K562 (cell line): ENCODE measurements at regions not wholly inside any gene's neighbourhood (a gene's known extent, or its start where the extent isn't known, plus 50 kb on each side); places are given as distances from the start of the nearest gene placed in this dataset.

Experiments
- ATAC-seq: fragments of 200-7000 bp; cut with Tn5 transposase; 3 replicates; pipeline ENCODE4 v1.9.1; 2020; ENCODE audit warnings: moderate library complexity
- BruUV-seq: library from RNA; stranded (reverse); fragments of 400-500 nt; replicated peaks from 2 replicates; lab custom pipeline; 2021; lab: Mats Ljungman, UMichigan
- CTCF ChIA-PET: fragments of 300-600 bp; formaldehyde crosslinking; extraction: SDS; loops from one replicate; lab custom pipeline; 2021; ENCODE audit warnings: low intra/inter-chr PET ratio; lab: Yijun Ruan, JAX
- POLR2A ChIA-PET: fragments of 300-600, 350-650 bp; sonication (Branson Sonifier 250); formaldehyde crosslinking; extraction: SDS; loops from one replicate; lab custom pipeline; 2021; ENCODE audit warnings: antibody characterized with exemption, inconsistent platforms; lab: Yijun Ruan, JAX
- DNase-seq, 4 experiments: peaks; one replicate each; pipeline versions ENCODE4 v3.0.0 to v3.0.0-alpha.2; 2011 to 2018; ENCODE audit warnings: low spot score in 3 of 4, mixed read lengths in 3 of 4; ENCODE audit errors: extremely low read depth in 1 of 4
- FAIRE-seq: peaks from 2 replicates; lab custom pipeline; 2011; peaks lifted over from hg19 to GRCh38; lab: Jason Lieb, UNC
- H2AFZ ChIP-seq: 2 replicates; pipeline ENCODE4 v1.6.0; 2011; ENCODE audit warnings: low read depth, low read length, control low read depth, inconsistent platforms
- H3K27ac ChIP-seq: fragments of 200-600 bp; 3 replicates; pipeline ENCODE4 v1.8.0; 2011; ENCODE audit warnings: low read depth, mild to moderate bottlenecking, control low read depth, inconsistent platforms, low read length, moderate library complexity, mixed read lengths; ENCODE audit errors: extremely low read depth
- H3K27me3 ChIP-seq, 2 experiments: fragments of 300-600 bp in 1 of 2; 2 replicates in 1 of 2; 3 replicates in 1 of 2; pipeline versions ENCODE4 v1.6.0 to v1.8.0; 2011; ENCODE audit warnings: inconsistent platforms in 2 of 2, low read length in 2 of 2, mild to moderate bottlenecking in 1 of 2, mixed read lengths in 1 of 2, moderate library complexity in 1 of 2; ENCODE audit not compliant: control insufficient read depth in 2 of 2, insufficient read depth in 2 of 2
- H3K36me3 ChIP-seq: fragments of 300-600 bp; 3 replicates; pipeline ENCODE4 v1.8.0; 2011; ENCODE audit warnings: mild to moderate bottlenecking, low read length, inconsistent platforms; ENCODE audit not compliant: control insufficient read depth, insufficient read depth
- H3K4me1 ChIP-seq, 2 experiments: fragments of 200-600 bp in 1 of 2; replicated peaks in 1 of 2; 2 replicates in 1 of 2; 3 replicates in 1 of 2; pipeline versions ENCODE4 v1.5.1 to v1.8.0; 2011; ENCODE audit warnings: inconsistent platforms in 2 of 2, low read length in 2 of 2, mild to moderate bottlenecking in 1 of 2, mixed read lengths in 1 of 2, moderate library complexity in 1 of 2; ENCODE audit not compliant: control insufficient read depth in 2 of 2, insufficient read depth in 2 of 2
- H3K4me2 ChIP-seq: 2 replicates; pipeline ENCODE4 v1.6.1; 2011; ENCODE audit warnings: low read length, control low read depth, inconsistent platforms, mixed read lengths; ENCODE audit not compliant: insufficient read depth
- H3K4me3 ChIP-seq: fragments of 200-600 bp; sonication (generic), shearing (Covaris generic); 2 replicates; pipeline ENCODE4 v1.5.1; 2016; ENCODE audit warnings: control low read depth, inconsistent platforms
- H3K79me2 ChIP-seq: fragments of 200-600 bp; 3 replicates; pipeline ENCODE4 v1.8.0; 2011; ENCODE audit warnings: low read length, inconsistent platforms; ENCODE audit not compliant: control insufficient read depth, insufficient read depth
- H3K9ac ChIP-seq, 2 experiments: 2 replicates each; pipeline versions ENCODE4 v1.6.0 to v1.6.1; 2011; ENCODE audit warnings: low read depth in 2 of 2, low read length in 2 of 2, control low read depth in 1 of 2, inconsistent platforms in 1 of 2, mild to moderate bottlenecking in 1 of 2, mixed read lengths in 1 of 2; ENCODE audit not compliant: insufficient read depth in 1 of 2
- H3K9me1 ChIP-seq: one replicate; pipeline ENCODE4 v1.6.0; 2011; ENCODE audit warnings: inconsistent platforms, mild to moderate bottlenecking, low read length, moderate library complexity; ENCODE audit not compliant: control insufficient read depth, insufficient read depth
- H3K9me3 ChIP-seq: replicated peaks from 2 replicates; pipeline ENCODE4 v1.5.1; 2011; ENCODE audit warnings: low read depth, low read length, inconsistent platforms; ENCODE audit not compliant: control insufficient read depth, insufficient read depth
- H4K20me1 ChIP-seq: replicated peaks from 2 replicates; pipeline ENCODE4 v1.6.1; 2011; ENCODE audit warnings: low read length, inconsistent platforms, mixed read lengths; ENCODE audit not compliant: control insufficient read depth, insufficient read depth
- EP300 ChIP-seq: IDR thresholded peaks from 2 replicates; pipeline ENCODE4 v1.6.1; 2012; ENCODE audit warnings: low read length, improper control_type of control experiment
- EP400 ChIP-seq: fragments of 450-650 bp; IDR thresholded peaks from 2 replicates; pipeline ENCODE4 v1.6.1; 2017; ENCODE audit warnings: antibody characterized with exemption, mild to moderate bottlenecking, moderate library complexity
- FOXA1 ChIP-seq: fragments of 450-650 bp; IDR thresholded peaks from 2 replicates; pipeline ENCODE4 v1.6.1; 2016; ENCODE audit warnings: mild to moderate bottlenecking, borderline replicate concordance
- FOXK2 ChIP-seq, 2 experiments: fragments of 450-650 bp; IDR thresholded peaks in 1 of 2; conservative IDR thresholded peaks in 1 of 2; 2 replicates each; pipeline ENCODE4 v1.6.1; 2016; ENCODE audit warnings: low read depth in 2 of 2, mild to moderate bottlenecking in 1 of 2
- GTF3C2 ChIP-seq: IDR thresholded peaks from 3 replicates; pipeline ENCODE4 v1.6.1; 2011; ENCODE audit warnings: borderline replicate concordance, mild to moderate bottlenecking, moderate library complexity; ENCODE audit not compliant: insufficient read length; ENCODE audit errors: extremely low read depth
- HBP1 ChIP-seq: fragments of 450-650 bp; formaldehyde crosslinking; IDR thresholded peaks from 2 replicates; pipeline ENCODE4 v1.4.0; 2022; ENCODE audit warnings: missing genetic modification characterization
- JUN ChIP-seq, 2 experiments: sonication (generic) in 1 of 2; formaldehyde crosslinking in 1 of 2; IDR thresholded peaks; 2 replicates each; pipeline versions ENCODE4 v1.6.1 to v1.8.0; 2012 to 2022; ENCODE audit warnings: borderline replicate concordance in 2 of 2, mild to moderate bottlenecking in 2 of 2, improper control_type of control experiment in 1 of 2, low read depth in 1 of 2, low read length in 1 of 2, missing genetic modification reagents in 1 of 2
- NELFE ChIP-seq: IDR thresholded peaks from 2 replicates; pipeline ENCODE4 v1.6.1; 2011; ENCODE audit warnings: mild to moderate bottlenecking; ENCODE audit not compliant: insufficient read depth, insufficient read length
- NR0B1 ChIP-seq: fragments of 450-650 bp; IDR thresholded peaks from one replicate; pipeline ENCODE4 v1.6.1; 2018; ENCODE audit warnings: mild to moderate bottlenecking, moderate library complexity; ENCODE audit not compliant: partially characterized antibody
- RBM17 ChIP-seq: fragments of 200-400 bp; formaldehyde crosslinking; IDR thresholded peaks from 2 replicates; pipeline ENCODE4 v1.6.1; 2017; ENCODE audit warnings: low read depth, mild to moderate bottlenecking, low read length, borderline replicate concordance
- SREBF2 ChIP-seq: sonication (generic); formaldehyde crosslinking; IDR thresholded peaks from 2 replicates; pipeline ENCODE4 v1.4.0; 2020; ENCODE audit warnings: mild to moderate bottlenecking, missing genetic modification reagents
- ZNF512 ChIP-seq: IDR thresholded peaks from 2 replicates; pipeline ENCODE4 v1.6.1; 2016; ENCODE audit warnings: missing genetic modification characterization, missing compliant biosample characterization
- ZNF766 ChIP-seq: fragments of 200-800 bp; sonication (Bioruptor generic); conservative IDR thresholded peaks from 2 replicates; pipeline ENCODE4 v1.6.1; 2016; ENCODE audit warnings: missing genetic modification characterization, missing compliant biosample characterization
- WGBS: fragments of 100-300 bp; shearing (Covaris generic); methylation state at CpG from one replicate; pipeline ENCODE4 v1.1.6; 2016; ENCODE audit warnings: low coverage, mixed read lengths; ENCODE audit not compliant: insufficient coverage; ENCODE audit errors: missing lambda C conversion rate; 5-methylcytosine and 5-hydroxymethylcytosine counted together
- in situ Hi-C: fragments of 300-500 bp; cut with MboI; formaldehyde crosslinking; loops from 4 replicates; pipeline ENCODE4 v1.15.0; 2018; ENCODE audit warnings: inconsistent platforms, mixed read lengths
- intact Hi-C: fragments of 100-400 bp; cut with micrococcal nuclease; formaldehyde crosslinking; loops from 2 replicates; pipeline ENCODE4 v1.14.2; 2022

- no peak for DNase-seq
- H3K27ac ChIP-seq: no peak overlapping the region
- ChIA-PET POLR2A (no interaction called here), CTCF (no interaction called here)
- no peaks in the 10 kb centered on the region for H3K9me1 ChIP-seq
- H3K36me3 ChIP-seq: no peaks in the 10 kb centered on the region
- H3K9ac ChIP-seq: no peak overlapping the region
- in situ Hi-C loops (no loop called here), intact Hi-C loops (no loop called here)
- no peaks in the 10 kb centered on the region for H3K9me3 ChIP-seq
- no peak overlapping the region for H2AFZ ChIP-seq
- H3K27me3 ChIP-seq: no peaks in the 10 kb centered on the region
- no peak for ATAC-seq
- no peak overlapping the region for H3K4me3 ChIP-seq
- no TSS peak for BruUV-seq
- no peaks in the 10 kb centered on the region for H3K79me2 ChIP-seq
- no peak for FAIRE-seq
- no peak overlapping the region for H3K4me2 ChIP-seq
- H3K4me1 ChIP-seq: no peaks in the 10 kb centered on the region
- H4K20me1 ChIP-seq: no peaks in the 10 kb centered on the region
- under 1% methylated on average over 9 of the region's 9 CpGs for WGBS
- TF ChIP-seq SREBF2 (CRISPR knock-in tag) (no peak), RBM17 (no peak), ZNF512 (no peak), FOXK2 (conservative IDR thresholded peaks at IDR 0.05 in 1 of 2, IDR thresholded peaks at IDR 0.05 in 1 of 2; ENCODE audit: low read depth in 2 of 2) (no peak), HBP1 (CRISPR knock-in tag) (no peak), EP300 (no peak), NR0B1 (no peak), JUN (IDR thresholded peaks at IDR 0.05; ENCODE audit: borderline replicate concordance, low read depth, low read length) (no peak), JUN (CRISPR knock-in tag; IDR thresholded peaks at IDR 0.05; ENCODE audit: borderline replicate concordance) (no peak), NELFE (no peak), FOXA1 (no peak), EP400 (no peak), GTF3C2 (no peak), ZNF766 (no peak)
Measured at GRCh38 chr15:47212222-47213010, 504.9 kb upstream of the SEMA6D start.
